ENCODE measurements at regions not wholly inside any gene's neighbourhood (a gene's known extent, or its start where the extent isn't known, plus 50 kb on each side); places are given as distances from the start of the nearest gene placed in this dataset.
A peak's percentile ranks its signal among the peaks of the same experiment; 100 is the strongest.

- no peak for DNase-seq
- no peaks in the 10 kb centered on the region for H3K36me3 ChIP-seq
- TF ChIP-seq CTCF (IDR thresholded peaks at IDR 0.05) (no peak), POLR2A (IDR thresholded peaks at IDR 0.05) (no peak)
- peaks cover 0 to 4% (median 0%) of the 10 kb centered on the region in 3 donors for H3K9me3 ChIP-seq
- WGBS, 2 donors, result 39 to 54% methylated on average over 3 of the region's 3 CpGs
- H3K27me3 ChIP-seq, result no peaks in the 10 kb centered on the region
- H3K4me3 ChIP-seq, result no peak overlapping the region
- H3K4me1 ChIP-seq, result peaks cover 0 to 7% (median 5%) of the 10 kb centered on the region in 3 donors
- H3K27ac ChIP-seq, result no peak overlapping the region
- intact Hi-C loops (cut with DNase I), result no loop called here
Measured at GRCh38 chr19:31961667-31962066, 383.7 kb upstream of the ZNF507 start.

- no peak for DNase-seq
- Histone ChIP-seq H3K36me3 (no peaks in the 10 kb centered on the region), H3K4me3 (no peak overlapping the region), H3K27me3 (no peaks in the 10 kb centered on the region), H3K4me1 (peaks cover 0 to 7% (median 5%) of the 10 kb centered on the region in 3 donors), H3K27ac (peak overlapping the region in 2 of 4 donors; percentile 21 to 53), H3K9me3 (peaks cover 0 to 4% (median 0%) of the 10 kb centered on the region in 3 donors)
- 8 to 16% methylated on average over 5 of the region's 5 CpGs for WGBS, 2 donors
- TF ChIP-seq CTCF (IDR thresholded peaks at IDR 0.05) (no peak), POLR2A (IDR thresholded peaks at IDR 0.05) (no peak)
- intact Hi-C loops (cut with DNase I), result no loop called here
Measured at GRCh38 chr19:31962561-31962996, 382.8 kb upstream of the ZNF507 start.

GRCh38 chr19:31963746-31964145, 381.7 kb upstream of the ZNF507 start:
- Histone ChIP-seq H3K36me3 (no peaks in the 10 kb centered on the region), H3K4me3 (no peak overlapping the region), H3K27me3 (no peaks in the 10 kb centered on the region), H3K4me1 (peaks cover 0 to 7% (median 5%) of the 10 kb centered on the region in 3 donors), H3K27ac (no peak overlapping the region), H3K9me3 (peaks cover 0 to 4% (median 0%) of the 10 kb centered on the region in 3 donors)
- DNase-seq, result no peak
- WGBS, 2 donors, result 50 to 71% methylated on average over 1 to 2 of the region's 4 CpGs
- intact Hi-C loops (cut with DNase I), result no loop called here
- TF ChIP-seq CTCF (IDR thresholded peaks at IDR 0.05) (no peak), POLR2A (IDR thresholded peaks at IDR 0.05) (no peak)

- Histone ChIP-seq H3K27me3 (no peaks in the 10 kb centered on the region), H3K4me1 (no peaks in the 10 kb centered on the region), H3K36me3 (no peaks in the 10 kb centered on the region), H3K4me3 (no peak overlapping the region), H3K27ac (no peak overlapping the region), H3K9me3 (no peaks in the 10 kb centered on the region)
- 50 to 53% methylated on average over 5 of the region's 5 CpGs for WGBS, 2 donors
- intact Hi-C loops (cut with DNase I), result no loop called here
- TF ChIP-seq CTCF (IDR thresholded peaks at IDR 0.05) (no peak), POLR2A (IDR thresholded peaks at IDR 0.05) (no peak)
- no peak for DNase-seq
Measured at GRCh38 chr19:31969016-31969415, 376.4 kb upstream of the ZNF507 start.

GRCh38 chr19:31970027-31970461, 375.4 kb upstream of the ZNF507 start:
- H3K36me3 ChIP-seq, result no peaks in the 10 kb centered on the region
- H3K27me3 ChIP-seq, result no peaks in the 10 kb centered on the region
- no peak for DNase-seq
- no peak overlapping the region for H3K4me3 ChIP-seq
- no peaks in the 10 kb centered on the region for H3K9me3 ChIP-seq
- WGBS, 2 donors, result 54 to 64% methylated on average over 2 of the region's 2 CpGs
- intact Hi-C loops (cut with DNase I), result no loop called here
- H3K4me1 ChIP-seq, result no peaks in the 10 kb centered on the region
- TF ChIP-seq CTCF (IDR thresholded peaks at IDR 0.05), result no peak
- H3K27ac ChIP-seq, result no peak overlapping the region
